ENCODE measurements at regions not wholly inside any gene's neighbourhood (a gene's known extent, or its start where the extent isn't known, plus 50 kb on each side); places are given as distances from the start of the nearest gene placed in this dataset.

DNA sequence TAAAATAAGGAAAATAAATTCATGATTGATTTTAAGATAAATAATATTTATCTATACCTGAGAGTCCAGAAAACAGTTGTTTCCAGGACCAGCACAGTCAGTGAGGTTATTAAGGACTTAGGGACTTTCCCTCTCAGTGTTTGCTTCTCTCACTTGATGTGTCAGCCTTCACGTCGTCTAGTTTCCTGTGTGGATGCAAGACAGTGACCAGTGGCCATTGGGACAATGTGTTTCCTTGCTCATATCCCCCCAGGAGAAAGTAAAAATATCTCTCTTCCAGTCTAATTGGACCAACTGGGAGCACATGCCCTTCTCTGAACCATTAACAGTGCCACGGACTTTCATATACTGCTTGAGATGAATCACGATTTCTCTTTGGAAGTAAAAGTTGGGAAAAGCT lies 157.8 kb upstream of the CTNNB1 start:
- no peak overlapping the region for H3K27ac ChIP-seq (ENCODE audit: low read depth, low read length)
- no peaks in the 10 kb centered on the region for H3K4me1 ChIP-seq (ENCODE audit: control insufficient read depth, insufficient read depth, low read length)
- H3K4me3 ChIP-seq (ENCODE audit: low read length), result no peak overlapping the region
- no peaks in the 10 kb centered on the region for H3K36me3 ChIP-seq (ENCODE audit: control insufficient read depth, insufficient read depth, low read length)
- H3K9ac ChIP-seq (ENCODE audit: low read length), result no peak overlapping the region
- H3K27me3 ChIP-seq (ENCODE audit: control insufficient read depth, insufficient read depth, low read length), result no peaks in the 10 kb centered on the region

DNA sequence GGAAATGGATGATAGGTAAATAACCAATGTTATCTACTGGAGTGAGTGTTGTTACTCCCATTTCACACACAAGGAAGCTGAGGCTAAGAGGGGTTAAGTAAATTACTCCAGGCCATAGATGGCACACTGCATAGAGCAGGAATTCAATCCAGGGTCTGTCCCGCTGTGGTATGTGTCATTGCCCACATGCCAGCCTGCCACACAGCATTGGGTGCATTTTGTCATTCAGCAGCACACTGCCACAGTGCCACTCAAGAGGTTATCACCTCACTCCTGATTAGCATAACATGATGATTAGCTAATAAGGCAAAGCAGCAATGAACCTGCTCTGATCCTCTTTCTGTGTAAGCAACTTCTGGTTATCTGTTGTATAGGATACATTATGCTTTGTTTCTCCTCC lies 157.4 kb upstream of the CTNNB1 start:
- Histone ChIP-seq H3K27ac (ENCODE audit: low read depth, low read length) (no peak overlapping the region), H3K4me1 (ENCODE audit: control insufficient read depth, insufficient read depth, low read length) (no peaks in the 10 kb centered on the region), H3K36me3 (ENCODE audit: control insufficient read depth, insufficient read depth, low read length) (no peaks in the 10 kb centered on the region), H3K9ac (ENCODE audit: low read length) (no peak overlapping the region), H3K27me3 (ENCODE audit: control insufficient read depth, insufficient read depth, low read length) (no peaks in the 10 kb centered on the region), H3K4me3 (ENCODE audit: low read length) (no peak overlapping the region)

DNA sequence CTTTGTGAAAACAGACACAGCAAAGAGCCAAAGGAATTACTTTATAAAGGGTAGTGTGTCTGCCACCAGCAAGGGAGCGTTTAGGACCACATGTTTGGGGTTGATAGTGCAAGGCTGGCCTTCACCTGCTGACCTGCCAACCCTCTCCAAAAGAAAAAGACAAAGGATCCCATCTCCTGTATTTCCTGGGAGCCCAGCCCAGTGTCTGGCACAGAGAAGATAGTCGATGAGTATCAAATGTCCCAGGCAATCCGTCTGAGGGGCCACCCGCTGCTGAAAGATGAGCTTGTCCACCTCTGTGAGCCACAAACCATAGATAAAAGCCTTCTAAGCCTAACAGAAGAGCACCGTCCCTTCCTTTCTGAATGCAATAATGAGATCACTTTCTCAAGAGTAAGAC lies 154.8 kb upstream of the CTNNB1 start:
- H3K27me3 ChIP-seq (ENCODE audit: control insufficient read depth, insufficient read depth, low read length), result no peaks in the 10 kb centered on the region
- no peak overlapping the region for H3K4me3 ChIP-seq (ENCODE audit: low read length)
- H3K9ac ChIP-seq (ENCODE audit: low read length), result no peak overlapping the region
- H3K4me1 ChIP-seq (ENCODE audit: control insufficient read depth, insufficient read depth, low read length), result no peaks in the 10 kb centered on the region
- no peak overlapping the region for H3K27ac ChIP-seq (ENCODE audit: low read depth, low read length)
- H3K36me3 ChIP-seq (ENCODE audit: control insufficient read depth, insufficient read depth, low read length), result no peaks in the 10 kb centered on the region

DNA sequence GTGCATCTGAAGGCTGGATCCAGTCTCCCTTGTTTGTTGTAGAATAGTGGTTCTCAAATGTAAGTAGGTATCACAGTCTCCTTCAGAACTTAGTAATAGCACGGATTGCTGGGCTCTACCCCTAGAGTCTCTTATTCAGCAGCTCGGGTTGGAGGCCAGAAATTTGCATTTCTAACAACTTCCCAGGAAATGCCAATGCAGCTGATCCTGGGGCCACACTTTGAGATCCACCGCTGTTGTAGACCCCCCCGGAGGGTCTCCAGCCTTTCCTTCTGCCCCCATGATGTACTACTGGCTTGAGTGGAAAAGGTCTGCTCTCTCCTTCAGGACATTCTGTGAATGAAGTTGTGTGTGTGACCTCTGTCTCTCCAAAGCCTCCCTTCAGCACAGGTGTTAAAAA lies 153.8 kb upstream of the CTNNB1 start:
- no peak overlapping the region for H3K9ac ChIP-seq (ENCODE audit: low read length)
- H3K4me1 ChIP-seq (ENCODE audit: control insufficient read depth, insufficient read depth, low read length), result no peaks in the 10 kb centered on the region
- no peak overlapping the region for H3K4me3 ChIP-seq (ENCODE audit: low read length)
- H3K27me3 ChIP-seq (ENCODE audit: control insufficient read depth, insufficient read depth, low read length), result no peaks in the 10 kb centered on the region
- no peak overlapping the region for H3K27ac ChIP-seq (ENCODE audit: low read depth, low read length)
- no peaks in the 10 kb centered on the region for H3K36me3 ChIP-seq (ENCODE audit: control insufficient read depth, insufficient read depth, low read length)

DNA sequence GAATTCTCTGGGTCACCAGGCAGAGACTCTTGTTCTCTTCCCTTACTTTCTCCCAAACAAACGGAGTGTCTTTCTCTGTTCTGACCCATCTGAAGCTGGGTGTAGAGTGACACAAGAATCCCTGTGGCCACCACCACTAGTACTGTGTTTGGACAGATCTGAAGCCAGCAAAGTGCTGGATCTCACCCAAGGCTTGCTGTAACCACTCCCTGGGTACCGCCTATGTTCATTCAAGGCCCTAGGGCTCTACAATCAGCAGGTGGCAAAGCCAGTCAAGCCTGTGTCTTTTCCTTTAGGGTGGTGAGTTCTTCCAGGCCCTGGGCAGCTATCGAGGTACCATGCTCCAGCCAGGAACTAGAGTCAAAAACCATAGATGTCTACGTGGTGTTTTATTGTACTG lies 149.2 kb upstream of the CTNNB1 start:
- H3K27ac ChIP-seq (ENCODE audit: low read depth, low read length), result no peak overlapping the region
- H3K36me3 ChIP-seq (ENCODE audit: control insufficient read depth, insufficient read depth, low read length), result no peaks in the 10 kb centered on the region

DNA sequence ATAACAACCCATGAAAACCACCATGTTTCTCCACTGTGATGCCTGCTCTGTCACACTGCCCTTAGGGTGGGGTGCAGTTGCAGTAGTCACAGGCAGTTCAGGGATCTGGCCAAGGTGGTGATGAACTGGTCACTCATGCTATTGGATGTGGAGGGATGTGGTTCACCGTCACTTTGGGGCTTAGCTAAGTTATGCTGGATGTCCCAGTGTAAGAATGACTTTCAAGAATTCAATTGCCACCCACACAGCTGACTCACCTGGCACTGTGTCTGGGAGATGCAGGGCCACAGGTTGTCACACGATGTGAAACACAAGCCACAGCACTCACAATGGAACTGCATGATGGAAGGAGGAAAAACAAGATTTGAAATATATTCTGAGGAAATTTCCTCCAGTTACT lies 146.1 kb upstream of the CTNNB1 start:
- Histone ChIP-seq H3K4me3 (ENCODE audit: low read length) (no peak overlapping the region), H3K27ac (ENCODE audit: low read depth, low read length) (no peak overlapping the region), H3K4me1 (ENCODE audit: control insufficient read depth, insufficient read depth, low read length) (no peaks in the 10 kb centered on the region), H3K36me3 (ENCODE audit: control insufficient read depth, insufficient read depth, low read length) (no peaks in the 10 kb centered on the region), H3K27me3 (ENCODE audit: control insufficient read depth, insufficient read depth, low read length) (no peaks in the 10 kb centered on the region), H3K9ac (ENCODE audit: low read length) (no peak overlapping the region)

More for the DNA sequence above, 149.2 kb upstream of the CTNNB1 start:
- Histone ChIP-seq H3K4me3 (ENCODE audit: low read length) (no peak overlapping the region), H3K27me3 (ENCODE audit: control insufficient read depth, insufficient read depth, low read length) (no peaks in the 10 kb centered on the region), H3K4me1 (ENCODE audit: control insufficient read depth, insufficient read depth, low read length) (no peaks in the 10 kb centered on the region), H3K9ac (ENCODE audit: low read length) (no peak overlapping the region)

DNA sequence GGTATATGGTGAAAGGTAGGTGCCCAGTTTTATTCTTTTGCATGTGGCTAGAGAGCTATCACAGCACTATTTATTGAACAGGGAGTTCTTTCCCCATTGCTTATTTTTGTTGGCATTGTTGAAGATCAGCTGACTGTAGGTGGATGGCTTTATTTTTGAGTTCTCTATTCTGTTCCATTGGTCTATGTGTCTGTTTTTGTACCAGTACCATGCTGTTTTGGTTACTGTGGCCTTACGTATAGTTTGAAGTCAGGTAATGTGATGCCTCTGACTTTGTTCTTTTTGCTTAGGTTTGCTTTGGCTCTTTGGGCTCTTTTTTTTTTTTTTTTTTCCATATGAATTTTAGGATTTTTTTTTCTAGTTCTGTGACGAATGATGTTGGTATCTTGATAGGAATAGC lies 139.2 kb upstream of the CTNNB1 start:
- no peaks in the 10 kb centered on the region for H3K4me1 ChIP-seq (ENCODE audit: control insufficient read depth, insufficient read depth, low read length)
- no peak overlapping the region for H3K4me3 ChIP-seq (ENCODE audit: low read length)
- H3K9ac ChIP-seq (ENCODE audit: low read length), result no peak overlapping the region
- H3K36me3 ChIP-seq (ENCODE audit: control insufficient read depth, insufficient read depth, low read length), result no peaks in the 10 kb centered on the region
- H3K27me3 ChIP-seq (ENCODE audit: control insufficient read depth, insufficient read depth, low read length), result no peaks in the 10 kb centered on the region
- no peak overlapping the region for H3K27ac ChIP-seq (ENCODE audit: low read depth, low read length)

DNA sequence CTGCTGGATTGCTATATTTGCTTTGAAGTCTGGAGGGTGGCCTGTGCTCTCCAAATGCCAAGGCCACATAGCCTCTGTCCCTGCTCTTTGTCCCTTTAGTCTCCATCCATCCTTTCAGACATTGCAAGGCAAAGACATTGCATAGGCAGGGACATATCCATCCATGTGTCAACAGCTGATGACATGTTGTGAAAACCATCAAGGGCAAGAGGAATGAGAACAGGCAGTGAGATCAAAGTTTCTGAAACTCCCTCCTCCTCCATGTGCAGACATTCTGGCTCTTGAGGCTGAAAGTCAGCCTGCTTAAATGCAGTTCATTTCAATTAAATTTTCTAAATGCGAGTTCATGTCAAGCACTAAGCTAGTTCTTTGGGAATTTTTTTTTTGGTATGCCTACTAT lies 135.2 kb upstream of the CTNNB1 start:
- H3K36me3 ChIP-seq (ENCODE audit: control insufficient read depth, insufficient read depth, low read length), result no peaks in the 10 kb centered on the region
- no peak overlapping the region for H3K4me3 ChIP-seq (ENCODE audit: low read length)
- H3K4me1 ChIP-seq (ENCODE audit: control insufficient read depth, insufficient read depth, low read length), result no peaks in the 10 kb centered on the region
- H3K27ac ChIP-seq (ENCODE audit: low read depth, low read length), result no peak overlapping the region
- no peak overlapping the region for H3K9ac ChIP-seq (ENCODE audit: low read length)
- H3K27me3 ChIP-seq (ENCODE audit: control insufficient read depth, insufficient read depth, low read length), result no peaks in the 10 kb centered on the region

DNA sequence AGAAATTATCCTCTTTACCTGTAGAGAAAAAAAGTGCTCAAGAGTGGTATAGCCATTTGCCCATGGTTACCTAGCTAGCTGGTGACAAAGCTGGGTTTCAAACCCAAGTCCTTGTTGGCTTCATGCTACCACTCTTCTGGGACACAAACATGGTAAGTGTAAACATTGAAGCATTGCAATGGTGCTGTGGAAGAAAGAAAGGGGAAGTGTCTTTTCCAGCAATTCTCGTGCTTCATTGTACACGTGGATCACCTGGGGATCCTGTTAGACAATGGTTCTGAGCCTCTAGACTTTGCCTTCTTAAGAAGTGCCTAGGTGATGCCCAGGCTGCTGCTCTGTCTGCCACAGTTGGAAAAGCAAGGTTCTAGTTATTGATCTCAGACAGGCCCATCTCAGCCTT lies 134.8 kb upstream of the CTNNB1 start:
- no peak overlapping the region for H3K9ac ChIP-seq (ENCODE audit: low read length)
- no peaks in the 10 kb centered on the region for H3K4me1 ChIP-seq (ENCODE audit: control insufficient read depth, insufficient read depth, low read length)

DNA sequence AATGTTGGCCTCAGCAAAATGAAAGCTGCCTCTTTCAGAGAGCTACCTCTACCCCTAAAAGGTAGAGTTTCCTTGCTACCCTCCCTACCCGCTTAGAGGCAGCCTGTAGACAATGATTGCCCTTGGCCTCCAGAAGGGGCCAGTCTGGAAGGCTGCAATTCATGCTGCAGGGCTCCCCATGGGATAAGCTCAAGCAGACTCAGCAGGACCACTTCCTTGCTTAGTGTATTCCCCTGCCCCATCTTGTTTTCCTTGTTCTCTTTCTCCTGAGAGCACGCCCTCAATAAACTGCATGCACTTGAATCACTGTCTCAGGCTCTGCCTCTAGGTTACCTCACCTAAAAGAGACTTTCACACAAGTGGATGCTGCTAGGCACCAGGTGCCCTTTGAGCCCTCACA lies 134.0 kb upstream of the CTNNB1 start:
- Histone ChIP-seq H3K36me3 (ENCODE audit: control insufficient read depth, insufficient read depth, low read length) (no peaks in the 10 kb centered on the region), H3K4me1 (ENCODE audit: control insufficient read depth, insufficient read depth, low read length) (no peaks in the 10 kb centered on the region), H3K27me3 (ENCODE audit: control insufficient read depth, insufficient read depth, low read length) (no peaks in the 10 kb centered on the region)

More for the DNA sequence above, 134.8 kb upstream of the CTNNB1 start:
- H3K4me3 ChIP-seq (ENCODE audit: low read length), result no peak overlapping the region
- no peak overlapping the region for H3K27ac ChIP-seq (ENCODE audit: low read depth, low read length)
- H3K27me3 ChIP-seq (ENCODE audit: control insufficient read depth, insufficient read depth, low read length), result no peaks in the 10 kb centered on the region
- H3K36me3 ChIP-seq (ENCODE audit: control insufficient read depth, insufficient read depth, low read length), result no peaks in the 10 kb centered on the region

DNA sequence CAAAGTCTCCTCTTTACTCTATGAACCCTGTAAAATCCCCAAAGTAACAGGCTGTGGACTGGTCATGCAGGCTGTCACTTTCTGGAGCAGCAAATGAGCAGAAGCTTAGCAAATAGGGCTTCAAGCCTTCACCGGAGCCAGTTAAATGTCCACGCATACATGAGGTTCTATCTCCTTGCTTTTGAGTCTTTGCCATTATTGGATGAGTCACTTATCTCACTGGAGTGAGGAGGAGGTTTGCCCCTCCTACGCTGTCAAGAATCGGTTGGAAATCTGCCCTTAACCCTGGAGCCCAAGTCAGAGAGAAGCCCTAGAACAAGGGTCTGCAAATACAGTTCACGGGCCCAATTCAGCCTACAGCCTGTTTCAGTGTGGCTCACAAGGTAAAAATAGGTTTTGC lies 126.1 kb upstream of the CTNNB1 start:
- no peak overlapping the region for H3K9ac ChIP-seq (ENCODE audit: low read length)
- no peaks in the 10 kb centered on the region for H3K27me3 ChIP-seq (ENCODE audit: control insufficient read depth, insufficient read depth, low read length)
- H3K4me1 ChIP-seq (ENCODE audit: control insufficient read depth, insufficient read depth, low read length), result no peaks in the 10 kb centered on the region
- no peak overlapping the region for H3K27ac ChIP-seq (ENCODE audit: low read depth, low read length)
- no peaks in the 10 kb centered on the region for H3K36me3 ChIP-seq (ENCODE audit: control insufficient read depth, insufficient read depth, low read length)
- no peak overlapping the region for H3K4me3 ChIP-seq (ENCODE audit: low read length)

More for the DNA sequence above, 134.0 kb upstream of the CTNNB1 start:
- H3K27ac ChIP-seq (ENCODE audit: low read depth, low read length), result no peak overlapping the region
- no peak overlapping the region for H3K4me3 ChIP-seq (ENCODE audit: low read length)
- H3K9ac ChIP-seq (ENCODE audit: low read length), result no peak overlapping the region

DNA sequence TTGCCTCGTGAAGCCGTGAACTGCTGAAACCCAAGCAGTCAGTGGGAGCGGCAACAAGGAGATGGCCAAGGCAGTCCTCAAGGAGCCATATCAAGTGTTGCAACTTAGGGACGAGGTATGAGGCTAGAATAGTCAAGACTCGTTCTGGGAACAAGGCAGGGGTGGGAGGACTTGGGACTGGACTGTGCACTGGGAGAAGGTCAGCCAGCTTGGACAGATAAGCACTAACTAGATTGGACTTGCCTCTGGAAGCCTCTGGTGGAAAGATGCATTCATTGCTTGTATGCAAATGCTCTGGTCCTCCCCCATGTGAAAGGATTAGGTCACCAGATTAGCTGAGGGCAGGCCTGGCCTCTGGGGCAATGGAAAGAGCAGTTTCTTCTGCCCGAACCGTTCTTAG lies 123.3 kb upstream of the CTNNB1 start:
- Histone ChIP-seq H3K27ac (ENCODE audit: low read depth, low read length) (no peak overlapping the region), H3K9ac (ENCODE audit: low read length) (no peak overlapping the region), H3K36me3 (ENCODE audit: control insufficient read depth, insufficient read depth, low read length) (no peaks in the 10 kb centered on the region), H3K27me3 (ENCODE audit: control insufficient read depth, insufficient read depth, low read length) (no peaks in the 10 kb centered on the region), H3K4me1 (ENCODE audit: control insufficient read depth, insufficient read depth, low read length) (no peaks in the 10 kb centered on the region), H3K4me3 (ENCODE audit: low read length) (no peak overlapping the region)

DNA sequence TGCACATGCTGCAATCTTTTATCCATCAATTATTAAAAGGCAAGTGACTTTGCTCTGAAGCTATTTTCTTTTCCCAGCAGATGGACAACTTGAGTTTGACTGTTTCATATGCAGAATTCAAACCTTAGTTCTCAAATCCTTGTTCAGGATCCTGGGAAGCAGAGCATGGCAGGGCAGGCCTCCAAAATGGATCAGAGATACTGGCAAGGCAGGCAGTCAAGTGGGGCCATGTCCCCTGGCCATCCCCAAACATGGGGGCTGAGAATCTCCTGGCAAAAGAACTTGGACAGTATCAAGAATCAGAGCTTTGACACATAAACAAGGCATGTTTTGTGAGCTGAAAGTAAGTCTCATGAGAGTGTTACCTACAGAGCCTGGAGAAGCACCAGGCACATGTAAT lies 122.9 kb upstream of the CTNNB1 start:
- Histone ChIP-seq H3K27ac (ENCODE audit: low read depth, low read length) (no peak overlapping the region), H3K4me1 (ENCODE audit: control insufficient read depth, insufficient read depth, low read length) (no peaks in the 10 kb centered on the region), H3K9ac (ENCODE audit: low read length) (no peak overlapping the region), H3K27me3 (ENCODE audit: control insufficient read depth, insufficient read depth, low read length) (no peaks in the 10 kb centered on the region), H3K4me3 (ENCODE audit: low read length) (no peak overlapping the region), H3K36me3 (ENCODE audit: control insufficient read depth, insufficient read depth, low read length) (no peaks in the 10 kb centered on the region)

DNA sequence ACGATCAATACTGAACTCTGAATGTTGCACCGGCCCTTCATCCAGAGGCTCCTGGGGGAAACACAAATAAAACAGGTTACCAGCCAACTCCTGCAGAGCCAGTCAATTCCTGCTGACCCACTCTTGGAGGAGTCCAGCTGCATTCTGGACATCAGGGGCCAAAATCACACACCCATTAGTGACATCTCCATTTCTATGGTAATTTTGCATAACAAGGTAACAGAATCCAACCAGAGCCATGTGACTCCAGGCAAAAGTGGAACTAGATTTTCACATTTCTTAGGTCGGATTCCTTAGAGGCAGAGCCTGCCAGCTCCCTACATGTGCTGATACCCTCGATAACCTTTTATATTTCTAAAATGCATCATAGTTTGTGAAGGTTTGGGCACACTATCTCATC lies 119.2 kb upstream of the CTNNB1 start:
- Histone ChIP-seq H3K27me3 (ENCODE audit: control insufficient read depth, insufficient read depth, low read length) (no peaks in the 10 kb centered on the region), H3K36me3 (ENCODE audit: control insufficient read depth, insufficient read depth, low read length) (no peaks in the 10 kb centered on the region), H3K4me3 (ENCODE audit: low read length) (no peak overlapping the region), H3K9ac (ENCODE audit: low read length) (no peak overlapping the region), H3K4me1 (ENCODE audit: control insufficient read depth, insufficient read depth, low read length) (no peaks in the 10 kb centered on the region), H3K27ac (ENCODE audit: low read depth, low read length) (no peak overlapping the region)
